ENCODE measurements at regions not wholly inside any gene's neighbourhood (a gene's known extent, or its start where the extent isn't known, plus 50 kb on each side); places are given as distances from the start of the nearest gene placed in this dataset.
A peak's percentile ranks its signal among the peaks of the same experiment; 100 is the strongest.

DNA sequence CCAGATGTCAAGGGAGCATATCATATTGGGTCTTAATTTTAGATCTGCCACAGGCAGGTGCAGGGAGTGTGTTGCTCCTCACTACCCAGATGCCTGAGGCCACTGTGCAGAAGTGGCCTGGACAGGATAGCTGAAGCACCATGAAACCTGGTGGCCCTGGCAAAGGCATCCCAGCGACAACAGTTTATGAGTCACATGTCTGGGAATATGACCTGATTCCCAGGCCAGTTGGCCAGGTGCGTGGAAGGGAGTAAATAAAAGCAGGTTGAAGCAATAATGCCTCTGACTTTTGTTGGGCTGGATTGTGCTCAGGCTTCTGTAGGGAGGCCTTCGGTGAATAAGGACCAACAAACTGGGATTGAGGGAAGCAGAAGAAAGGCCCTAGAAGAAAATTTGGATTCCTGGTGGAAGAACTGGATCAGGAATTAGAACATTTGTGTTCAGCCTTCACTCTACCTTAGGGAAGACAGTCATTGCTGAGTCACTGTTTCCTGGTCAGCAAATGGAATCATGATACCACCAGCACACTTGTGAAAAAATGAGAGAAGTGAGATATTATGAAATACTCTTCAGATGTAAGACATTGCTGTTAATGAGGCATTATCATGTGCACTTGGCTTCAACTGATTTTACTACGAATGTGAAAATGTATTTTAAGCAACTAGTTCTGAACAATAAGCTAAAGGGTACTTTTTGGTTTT is 78.4 kb upstream of the ZNF516 start:
- Histone ChIP-seq H3K36me3 (no peaks in the 10 kb centered on the region), H3K4me1 (no peaks in the 10 kb centered on the region), H3K27me3 (ENCODE audit: low read depth) (peaks cover under 1% of the 10 kb centered on the region), H3K27ac (no peak overlapping the region), H3K4me3 (no peak overlapping the region), H3K9me3 (no peaks in the 10 kb centered on the region)
- intact Hi-C loops (cut with DNase I): no loop called here
- ATAC-seq: peak in 1 of 2 donors; percentile 49
- TF ChIP-seq, protein P1, sequence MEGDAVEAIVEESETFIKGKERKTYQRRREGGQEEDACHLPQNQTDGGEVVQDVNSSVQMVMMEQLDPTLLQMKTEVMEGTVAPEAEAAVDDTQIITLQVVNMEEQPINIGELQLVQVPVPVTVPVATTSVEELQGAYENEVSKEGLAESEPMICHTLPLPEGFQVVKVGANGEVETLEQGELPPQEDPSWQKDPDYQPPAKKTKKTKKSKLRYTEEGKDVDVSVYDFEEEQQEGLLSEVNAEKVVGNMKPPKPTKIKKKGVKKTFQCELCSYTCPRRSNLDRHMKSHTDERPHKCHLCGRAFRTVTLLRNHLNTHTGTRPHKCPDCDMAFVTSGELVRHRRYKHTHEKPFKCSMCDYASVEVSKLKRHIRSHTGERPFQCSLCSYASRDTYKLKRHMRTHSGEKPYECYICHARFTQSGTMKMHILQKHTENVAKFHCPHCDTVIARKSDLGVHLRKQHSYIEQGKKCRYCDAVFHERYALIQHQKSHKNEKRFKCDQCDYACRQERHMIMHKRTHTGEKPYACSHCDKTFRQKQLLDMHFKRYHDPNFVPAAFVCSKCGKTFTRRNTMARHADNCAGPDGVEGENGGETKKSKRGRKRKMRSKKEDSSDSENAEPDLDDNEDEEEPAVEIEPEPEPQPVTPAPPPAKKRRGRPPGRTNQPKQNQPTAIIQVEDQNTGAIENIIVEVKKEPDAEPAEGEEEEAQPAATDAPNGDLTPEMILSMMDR (IDR thresholded peaks at IDR 0.05): no peak
- no peak for DNase-seq

DNA sequence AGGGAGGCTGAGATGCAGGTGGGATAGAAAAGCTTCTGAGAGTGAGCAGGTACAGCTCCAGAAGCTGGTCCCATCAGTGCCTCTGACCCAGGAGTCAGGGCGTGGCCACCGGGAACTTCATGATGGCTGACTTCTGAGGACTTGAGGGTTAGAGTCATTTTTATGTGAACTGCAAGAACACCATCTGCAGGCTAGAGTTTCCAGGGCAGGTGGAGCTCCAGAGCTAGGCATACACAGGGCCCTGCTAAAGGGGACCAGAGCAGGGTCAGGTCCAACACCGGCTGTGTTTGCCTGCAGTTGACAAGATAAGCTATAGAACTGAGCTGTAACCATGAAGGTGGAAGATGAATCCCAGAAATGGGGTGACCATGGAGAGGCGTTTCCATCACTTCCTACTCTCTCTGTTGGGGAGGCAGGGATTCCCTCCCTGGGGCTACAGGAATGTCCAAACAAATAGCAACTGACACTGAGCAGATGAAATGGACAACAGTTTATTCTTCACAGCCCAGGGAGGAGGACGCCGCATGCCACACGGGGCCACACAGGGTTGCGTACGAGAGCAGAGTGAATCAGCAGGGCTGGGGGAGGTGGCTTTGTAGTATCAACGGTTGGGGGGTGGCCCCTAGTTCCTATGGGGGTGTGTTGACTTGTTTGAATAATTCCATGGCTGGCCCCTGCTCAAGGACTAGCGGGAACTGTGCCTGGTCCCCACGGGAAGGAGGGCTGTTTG is 77.6 kb upstream of the ZNF516 start:
- no peaks in the 10 kb centered on the region for H3K9me3 ChIP-seq
- H3K4me1 ChIP-seq: no peaks in the 10 kb centered on the region
- ATAC-seq (no peak), DNase-seq (no peak)
- no peak overlapping the region for H3K4me3 ChIP-seq
- no peak overlapping the region for H3K27ac ChIP-seq
- intact Hi-C loops (cut with DNase I): no loop called here
- no peaks in the 10 kb centered on the region for H3K36me3 ChIP-seq
- TF ChIP-seq, protein P1 (IDR thresholded peaks at IDR 0.05): no peak
- no peaks in the 10 kb centered on the region for H3K27me3 ChIP-seq (ENCODE audit: low read depth)

DNA sequence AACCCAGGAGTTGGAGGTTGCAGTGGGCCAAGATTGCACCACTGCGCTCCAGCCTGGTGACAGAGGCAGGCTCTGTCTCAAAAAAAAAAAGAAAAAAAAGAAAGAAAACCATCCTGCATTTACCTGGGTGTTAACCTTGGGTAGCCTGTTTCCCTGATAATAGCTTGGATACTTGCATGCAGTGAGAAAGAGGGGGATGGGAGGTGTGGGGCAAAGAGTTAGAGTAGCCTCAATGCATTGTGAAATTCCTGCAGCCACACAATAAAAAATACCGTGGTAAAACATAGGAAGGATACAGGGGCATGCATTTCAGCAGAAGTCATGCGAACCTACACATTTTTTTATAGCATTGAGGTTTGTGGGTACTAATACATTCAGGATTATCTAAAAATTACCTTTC is 76.6 kb upstream of the ZNF516 start:
- TF ChIP-seq, protein P1 (IDR thresholded peaks at IDR 0.05): no peak
- no peak overlapping the region for H3K4me3 ChIP-seq
- H3K27ac ChIP-seq: no peak overlapping the region
- no peaks in the 10 kb centered on the region for H3K36me3 ChIP-seq
- no peaks in the 10 kb centered on the region for H3K9me3 ChIP-seq
- DNase-seq: no peak
- intact Hi-C loops (cut with DNase I): no loop called here
- H3K4me1 ChIP-seq: peaks cover under 1% of the 10 kb centered on the region
- H3K27me3 ChIP-seq (ENCODE audit: low read depth): no peaks in the 10 kb centered on the region
- ATAC-seq: no peak

DNA sequence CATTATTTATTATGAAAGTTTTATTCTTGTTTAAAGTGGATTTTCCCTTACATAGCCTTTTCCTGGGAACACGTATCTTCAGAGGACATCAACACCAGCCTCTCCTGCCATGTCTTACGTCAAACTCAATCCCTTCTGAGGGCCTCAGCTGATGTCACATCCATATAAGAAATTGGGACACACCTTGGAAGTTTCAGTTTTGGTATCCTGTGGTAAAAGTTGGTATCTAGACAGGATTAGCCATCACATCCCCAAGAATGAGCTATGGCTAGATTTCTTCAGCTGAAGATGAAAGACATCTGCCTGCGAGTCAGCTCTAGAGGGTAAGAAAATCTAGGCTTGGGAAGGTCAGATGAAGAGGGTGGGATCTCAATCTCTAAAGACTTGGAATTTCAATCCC is 75.8 kb upstream of the ZNF516 start:
- TF ChIP-seq, protein P1 (IDR thresholded peaks at IDR 0.05): no peak
- ATAC-seq (no peak), DNase-seq (no peak)
- Histone ChIP-seq H3K4me3 (no peak overlapping the region), H3K36me3 (no peaks in the 10 kb centered on the region), H3K4me1 (peaks cover 5% of the 10 kb centered on the region), H3K9me3 (no peaks in the 10 kb centered on the region), H3K27ac (no peak overlapping the region), H3K27me3 (ENCODE audit: low read depth) (no peaks in the 10 kb centered on the region)
- intact Hi-C loops (cut with DNase I): no loop called here

DNA sequence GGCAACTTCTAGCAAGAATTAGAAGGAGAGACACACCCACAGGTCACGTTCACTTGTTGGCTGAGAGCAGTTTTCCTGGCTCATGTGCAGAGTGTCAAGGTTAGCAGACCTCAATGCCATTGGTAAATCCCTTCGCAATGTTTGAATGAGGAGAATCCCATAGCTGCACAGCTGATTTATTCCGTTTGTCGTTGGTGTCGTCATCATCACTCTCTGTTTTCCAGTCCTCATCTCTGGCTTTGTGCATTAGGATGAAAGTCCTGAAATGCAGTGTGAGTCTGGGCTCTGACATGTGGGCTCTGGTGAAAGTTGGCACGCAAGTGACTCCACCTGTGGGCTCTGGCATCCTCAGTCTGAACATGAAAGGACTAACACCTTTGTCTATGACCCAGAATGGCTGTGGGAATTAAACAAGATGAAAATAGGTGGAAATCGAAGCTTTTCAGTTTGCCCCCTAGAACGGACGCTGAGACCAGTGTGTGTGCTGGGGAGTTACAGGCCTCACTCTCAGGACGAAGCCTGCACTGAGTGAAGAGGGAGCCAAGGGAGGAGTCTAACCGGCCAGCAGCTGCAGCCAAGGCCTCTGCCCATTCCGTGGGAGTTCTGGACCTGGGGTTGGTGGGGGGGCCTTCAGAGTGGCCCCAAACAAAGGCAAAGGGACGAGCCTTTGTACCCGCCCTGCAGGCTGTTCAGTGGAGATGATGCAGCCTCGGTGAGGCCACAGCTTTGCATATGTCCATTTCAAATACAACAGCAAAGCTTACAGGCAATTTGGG is 74.8 kb upstream of the ZNF516 start:
- ATAC-seq: no peak
- Histone ChIP-seq H3K36me3 (no peaks in the 10 kb centered on the region), H3K4me3 (no peak overlapping the region), H3K9me3 (no peaks in the 10 kb centered on the region), H3K27me3 (ENCODE audit: low read depth) (no peaks in the 10 kb centered on the region), H3K27ac (no peak overlapping the region), H3K4me1 (peaks cover 7% of the 10 kb centered on the region)
- intact Hi-C loops (cut with DNase I): no loop called here
- TF ChIP-seq, protein P1 (IDR thresholded peaks at IDR 0.05): no peak
- DNase-seq: no peak
